ENCODE measurements at regions not wholly inside any gene's neighbourhood (a gene's known extent, or its start where the extent isn't known, plus 50 kb on each side); places are given as distances from the start of the nearest gene placed in this dataset.

GRCh38 chr4:96839441-96839840, 999.5 kb downstream of the PDHA2 start:
- dilution Hi-C loops (cut with MboI; ENCODE audit: extremely low pct_ligation_motif_present, low sequenced_read_pairs), result loop anchor here (25.0 kb wide), 1 partner anchor 527 kb away; no protein-coding TSS in a partner anchor
- no peak overlapping the region for H3K27ac ChIP-seq (ENCODE audit: control insufficient read depth, insufficient read depth, low read length)
- H2AFZ ChIP-seq (ENCODE audit: control insufficient read depth, low read length), result no peak overlapping the region
- DNase-seq (ENCODE audit: low read depth, low spot score) (no peak), FAIRE-seq (no peak)
- H3K9me1 ChIP-seq (ENCODE audit: control insufficient read depth, extremely low read depth, insufficient read depth, low read length), result no peaks in the 10 kb centered on the region
- no peak overlapping the region for H3K9ac ChIP-seq (ENCODE audit: control insufficient read depth, extremely low read depth, insufficient read depth, low read length)
- H3K79me2 ChIP-seq (ENCODE audit: control insufficient read depth, insufficient read depth, low read length), result no peaks in the 10 kb centered on the region
- H3K9me3 ChIP-seq (ENCODE audit: control insufficient read depth, low read depth, low read length), result no peaks in the 10 kb centered on the region
- H4K20me1 ChIP-seq (ENCODE audit: control insufficient read depth, extremely low read depth, insufficient read depth, low read length), result no peaks in the 10 kb centered on the region
- H3K36me3 ChIP-seq (ENCODE audit: control insufficient read depth in 2 of 2, extremely low read depth in 1 of 2, insufficient read depth in 2 of 2, low read length in 2 of 2), result no peaks in the 10 kb centered on the region
- H3K4me2 ChIP-seq (ENCODE audit: control insufficient read depth, extremely low read depth, insufficient read depth, low read depth, low read length), result no peak overlapping the region
- no peak overlapping the region for H3K4me3 ChIP-seq (ENCODE audit: control insufficient read depth in 2 of 3, extremely low read depth in 1 of 3, insufficient read depth in 2 of 3, low read depth in 1 of 3, low read length in 3 of 3)
- H3K4me1 ChIP-seq (ENCODE audit: control insufficient read depth, extremely low read depth, insufficient read depth, low read length), result no peaks in the 10 kb centered on the region
- H3K27me3 ChIP-seq (ENCODE audit: control insufficient read depth, extremely low read depth, insufficient read depth, low read length), result no peaks in the 10 kb centered on the region
- TF ChIP-seq CTCF (optimal IDR thresholded peaks at IDR 0.05 in 1 of 3, IDR thresholded peaks at IDR 0.05 in 1 of 3, conservative IDR thresholded peaks at IDR 0.05 in 1 of 3; ENCODE audit: extremely low read depth in 1 of 3, insufficient read depth in 2 of 3, low read length in 3 of 3) (no peak), EZH2 (IDR thresholded peaks at IDR 0.05; ENCODE audit: low read length) (no peak)

- H3K27ac ChIP-seq (ENCODE audit: control insufficient read depth, insufficient read depth, low read length), result no peak overlapping the region
- TF ChIP-seq CTCF (optimal IDR thresholded peaks at IDR 0.05 in 1 of 3, IDR thresholded peaks at IDR 0.05 in 1 of 3, conservative IDR thresholded peaks at IDR 0.05 in 1 of 3; ENCODE audit: extremely low read depth in 1 of 3, insufficient read depth in 2 of 3, low read length in 3 of 3) (no peak), EZH2 (IDR thresholded peaks at IDR 0.05; ENCODE audit: low read length) (no peak)
- H3K79me2 ChIP-seq (ENCODE audit: control insufficient read depth, insufficient read depth, low read length), result no peaks in the 10 kb centered on the region
- H3K4me3 ChIP-seq (ENCODE audit: control insufficient read depth in 2 of 3, extremely low read depth in 1 of 3, insufficient read depth in 2 of 3, low read depth in 1 of 3, low read length in 3 of 3), result no peak overlapping the region
- H3K9me1 ChIP-seq (ENCODE audit: control insufficient read depth, extremely low read depth, insufficient read depth, low read length), result no peaks in the 10 kb centered on the region
- H3K9ac ChIP-seq (ENCODE audit: control insufficient read depth, extremely low read depth, insufficient read depth, low read length), result no peak overlapping the region
- H4K20me1 ChIP-seq (ENCODE audit: control insufficient read depth, extremely low read depth, insufficient read depth, low read length), result no peaks in the 10 kb centered on the region
- DNase-seq (ENCODE audit: low read depth, low spot score) (no peak), FAIRE-seq (no peak)
- H3K4me2 ChIP-seq (ENCODE audit: control insufficient read depth, extremely low read depth, insufficient read depth, low read depth, low read length), result no peak overlapping the region
- dilution Hi-C loops (cut with MboI; ENCODE audit: extremely low pct_ligation_motif_present, low sequenced_read_pairs), result loop anchor here (25.0 kb wide), 1 partner anchor 530 kb away; no protein-coding TSS in a partner anchor
- H3K4me1 ChIP-seq (ENCODE audit: control insufficient read depth, extremely low read depth, insufficient read depth, low read length), result no peaks in the 10 kb centered on the region
- no peaks in the 10 kb centered on the region for H3K9me3 ChIP-seq (ENCODE audit: control insufficient read depth, low read depth, low read length)
- H2AFZ ChIP-seq (ENCODE audit: control insufficient read depth, low read length), result no peak overlapping the region
- no peaks in the 10 kb centered on the region for H3K36me3 ChIP-seq (ENCODE audit: control insufficient read depth in 2 of 2, extremely low read depth in 1 of 2, insufficient read depth in 2 of 2, low read length in 2 of 2)
- no peaks in the 10 kb centered on the region for H3K27me3 ChIP-seq (ENCODE audit: control insufficient read depth, extremely low read depth, insufficient read depth, low read length)
Observed at GRCh38 chr4:96841801-96842200, 1001.9 kb downstream of the PDHA2 start.

Measured in keratinocyte (primary cell).